Endometrial microvascular endothelial cells (primary cell): ENCODE measurements at regions not wholly inside any gene's neighbourhood (a gene's known extent, or its start where the extent isn't known, plus 50 kb on each side); places are given as distances from the start of the nearest gene placed in this dataset.

Experiments
- in situ Hi-C: cut with HindIII; loops from 2 replicates; pipeline ENCODE4 v1.10.0; 2017; ENCODE audit warnings: low sequenced_read_pairs, low pct_unique_long_range_greater_than_20kb; ENCODE audit errors: inconsistent ontology term

DNA sequence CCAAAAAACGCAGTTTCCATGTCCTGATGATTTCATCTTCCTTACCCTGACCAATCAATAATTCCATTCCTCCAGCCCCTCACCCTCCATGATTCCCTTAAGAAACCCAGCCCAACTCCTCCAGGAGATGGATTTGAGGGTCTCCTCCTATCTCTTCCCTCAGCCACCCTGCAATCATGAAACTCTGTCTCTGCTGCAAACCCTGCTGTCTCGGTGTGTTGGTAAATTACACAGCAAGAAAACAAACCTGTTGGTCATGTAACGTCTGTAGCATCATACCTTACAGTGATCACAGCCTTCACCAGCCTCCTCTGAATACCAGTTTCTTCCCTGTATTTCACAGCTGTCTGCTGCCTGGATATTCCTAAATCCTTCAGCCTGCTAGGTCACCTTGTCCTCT lies 300.7 kb upstream of the NEBL start:
- in situ Hi-C loops = no loop called here

DNA sequence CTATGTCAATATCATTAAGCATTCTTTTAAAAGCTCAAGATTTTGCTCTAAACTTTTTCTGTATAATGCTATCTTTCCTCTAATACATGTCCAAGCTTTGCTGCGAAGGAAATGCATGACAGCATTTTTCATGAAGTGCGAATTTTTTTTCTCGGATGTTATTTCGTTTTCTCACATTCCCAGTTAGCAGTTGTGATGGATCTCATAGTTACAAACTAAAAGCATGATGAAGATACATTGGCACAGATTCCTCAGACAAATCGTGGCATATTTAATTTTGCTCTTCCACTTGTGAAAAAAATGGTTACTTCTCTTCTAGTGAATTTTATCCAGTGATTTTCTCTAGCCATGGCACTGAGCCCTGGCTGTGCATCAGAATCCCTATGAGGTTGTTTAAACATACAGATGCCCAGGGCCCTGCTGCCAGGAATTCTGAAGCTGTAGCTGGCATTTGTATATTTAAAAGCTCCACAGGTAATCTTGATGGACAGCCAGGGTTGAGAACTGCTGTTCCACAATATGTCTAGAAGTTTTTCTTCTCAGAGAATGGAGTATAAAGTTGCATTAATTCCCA lies 299.8 kb upstream of the NEBL start:
- in situ Hi-C loops = no loop called here

DNA sequence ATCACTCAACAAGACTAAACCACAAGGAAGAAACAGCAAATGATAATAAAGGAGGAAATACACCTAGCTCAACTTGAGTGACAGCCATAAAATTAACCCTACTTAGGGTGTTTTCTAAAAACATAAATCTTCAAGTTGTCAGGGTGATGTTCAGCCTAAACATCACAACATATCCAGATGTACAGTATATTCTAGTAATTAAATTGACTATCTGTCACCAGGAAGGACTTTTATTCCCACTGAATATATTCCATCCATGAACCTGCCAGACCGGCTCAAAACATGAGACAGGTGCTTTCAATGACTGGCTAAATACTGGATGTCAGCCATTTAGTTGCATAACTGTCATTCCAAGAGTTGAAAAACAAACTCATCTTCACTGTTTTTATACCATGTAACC lies 298.1 kb upstream of the NEBL start:
- in situ Hi-C loops = no loop called here

DNA sequence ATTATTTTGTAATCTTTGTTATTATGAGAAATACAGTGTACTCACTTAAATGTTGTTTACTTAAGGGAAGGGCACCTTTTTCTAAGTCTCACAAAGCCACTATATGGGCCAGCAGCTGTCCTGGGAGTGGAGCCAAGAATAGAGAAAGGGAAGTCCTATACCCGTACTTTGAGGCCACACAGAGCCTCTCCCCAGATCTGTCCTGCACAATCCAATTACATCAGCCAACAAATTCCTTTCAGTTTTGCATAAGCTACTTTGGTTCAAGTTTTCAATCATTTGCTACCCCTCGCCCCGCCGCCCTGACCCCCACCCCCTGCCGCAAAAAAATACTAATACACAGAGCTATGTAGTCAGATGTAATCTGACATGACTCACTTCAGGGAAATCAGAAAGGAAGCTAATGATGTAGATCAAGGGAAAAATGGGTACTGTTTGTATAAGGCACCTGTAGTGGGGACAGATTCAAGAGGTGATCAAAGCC lies 297.4 kb upstream of the NEBL start:
- in situ Hi-C loops = no loop called here

DNA sequence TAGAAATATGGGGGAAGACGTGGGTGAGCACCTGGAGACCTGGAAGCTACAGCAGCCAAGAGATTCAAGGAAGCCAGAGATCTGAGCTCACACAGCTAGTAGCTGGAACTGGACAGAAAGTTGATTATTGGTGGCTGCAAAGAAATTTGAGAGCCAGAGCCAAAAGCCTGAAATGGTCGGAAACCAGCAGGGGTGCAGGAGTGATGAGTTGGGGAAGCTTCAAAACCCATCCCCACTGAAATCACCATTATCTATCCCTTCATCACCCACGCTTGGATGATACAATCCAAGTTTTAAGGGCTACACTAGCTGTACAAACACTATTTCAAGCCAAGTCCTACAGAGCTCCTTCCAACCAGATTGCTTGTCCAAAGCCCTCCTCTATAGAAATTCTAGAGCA lies 296.1 kb upstream of the NEBL start:
- in situ Hi-C loops = no loop called here

DNA sequence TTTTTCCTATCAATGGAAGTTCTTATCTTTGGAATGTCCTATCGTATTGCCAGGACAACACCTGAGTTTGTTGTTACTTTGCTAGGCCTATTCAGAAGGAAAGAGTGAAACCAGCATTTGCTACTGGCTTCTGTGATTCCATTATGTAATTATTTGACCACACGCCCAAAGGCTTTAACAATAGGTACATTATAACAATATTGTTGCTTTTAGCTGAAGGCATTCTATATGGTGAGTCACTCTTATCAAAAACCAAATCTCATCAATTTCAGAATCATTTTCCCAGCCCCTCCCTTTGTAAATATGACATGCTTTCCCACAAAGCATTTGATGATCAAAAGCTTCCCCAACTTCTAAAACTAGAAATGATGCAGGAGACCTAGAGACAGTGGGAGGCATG lies 294.4 kb upstream of the NEBL start:
- in situ Hi-C loops = no loop called here

DNA sequence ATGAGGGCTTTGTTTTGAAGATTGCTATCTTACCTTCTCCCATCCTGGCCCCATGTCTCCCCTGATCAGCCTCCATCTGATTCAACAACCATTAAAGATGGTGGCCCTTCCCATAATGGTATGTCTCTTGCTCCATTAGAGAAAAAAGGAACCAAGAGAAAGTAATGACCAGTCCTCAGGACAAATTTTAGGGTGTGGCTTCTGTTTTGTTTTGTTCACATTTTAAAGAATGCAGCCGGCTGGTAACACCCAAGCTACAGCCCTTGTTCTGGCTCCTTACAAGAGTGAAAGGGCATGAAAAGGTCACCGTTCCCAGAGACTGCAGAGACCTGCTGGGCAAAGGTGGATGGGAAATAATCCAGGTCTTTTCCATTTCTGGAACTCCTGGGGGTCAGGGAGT lies 287.9 kb upstream of the NEBL start:
- in situ Hi-C loops = no loop called here

DNA sequence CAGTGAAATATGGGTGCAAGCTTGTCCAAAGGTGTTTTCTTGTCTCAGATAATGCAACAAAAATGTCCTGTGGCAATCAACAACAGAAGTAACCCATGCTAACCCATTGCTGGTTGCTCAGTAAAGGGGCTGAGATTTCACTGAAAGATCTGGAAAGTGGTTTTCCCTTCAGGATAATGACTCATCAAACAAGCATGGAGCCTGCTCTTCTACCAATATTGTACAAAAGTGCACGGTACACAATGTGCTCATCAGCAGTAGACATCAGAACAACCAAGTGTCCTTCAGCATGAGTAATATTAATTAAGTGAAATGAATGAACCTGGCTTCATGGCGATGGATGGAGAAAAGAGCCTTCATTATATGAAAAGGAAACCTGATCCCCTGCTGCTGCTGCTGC lies 287.1 kb upstream of the NEBL start:
- in situ Hi-C loops = no loop called here

DNA sequence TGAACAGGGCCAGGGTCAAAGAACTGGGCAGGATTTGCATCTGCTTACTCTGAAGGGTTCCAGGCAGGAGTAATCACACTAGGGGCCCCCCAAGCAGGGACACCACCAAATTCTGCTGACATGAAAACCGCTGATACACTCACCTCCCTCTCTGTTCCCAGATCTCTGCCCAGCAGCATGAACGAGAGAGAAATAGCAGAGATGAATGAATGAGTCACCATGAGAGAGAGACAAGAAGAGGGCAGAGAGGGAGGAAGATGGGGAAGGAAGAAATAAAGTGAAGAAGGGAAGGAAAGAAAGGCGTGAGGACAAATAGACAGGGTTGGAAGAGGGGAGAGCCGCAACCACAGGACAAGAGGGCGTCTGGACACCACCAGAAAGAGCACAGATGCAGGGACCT lies 285.9 kb upstream of the NEBL start:
- in situ Hi-C loops = no loop called here

DNA sequence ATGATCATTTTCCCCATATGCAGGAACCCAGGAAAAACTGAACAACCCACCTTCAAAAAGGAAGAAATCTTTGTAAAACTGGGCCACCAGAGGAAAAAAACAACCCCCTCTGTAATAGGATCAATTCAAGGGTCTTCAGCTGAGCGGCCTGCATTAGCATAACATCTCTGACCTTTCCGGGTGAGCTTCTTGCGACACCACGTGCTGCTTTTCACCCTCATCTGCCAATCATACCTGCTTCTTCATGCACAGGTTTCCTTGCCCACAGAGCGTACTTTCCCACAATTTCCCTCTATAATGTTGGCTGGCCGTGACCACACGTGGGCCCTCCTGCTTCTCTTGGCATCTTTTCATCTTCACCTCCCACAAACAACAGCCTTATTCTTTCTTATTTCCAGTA lies 284.3 kb upstream of the NEBL start:
- in situ Hi-C loops = no loop called here

DNA sequence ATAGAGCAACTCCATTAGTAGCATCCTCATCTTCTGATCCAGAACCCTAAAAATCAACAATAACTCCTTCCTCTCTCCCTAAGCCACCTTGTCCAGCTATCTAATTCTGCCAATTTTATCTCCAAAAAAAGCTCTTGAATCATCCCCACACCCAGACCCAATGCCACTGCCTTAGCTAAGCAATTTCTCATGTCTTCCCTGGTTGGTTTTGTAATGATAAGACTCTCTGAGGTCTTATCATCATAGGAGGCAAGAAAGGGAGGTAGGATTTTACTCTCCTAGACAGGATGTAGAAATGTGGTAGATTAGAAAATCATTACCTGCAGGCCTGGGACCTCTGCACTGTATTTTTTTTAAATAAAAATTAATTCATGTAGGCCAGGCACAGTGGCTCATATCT lies 283.5 kb upstream of the NEBL start:
- in situ Hi-C loops = no loop called here

DNA sequence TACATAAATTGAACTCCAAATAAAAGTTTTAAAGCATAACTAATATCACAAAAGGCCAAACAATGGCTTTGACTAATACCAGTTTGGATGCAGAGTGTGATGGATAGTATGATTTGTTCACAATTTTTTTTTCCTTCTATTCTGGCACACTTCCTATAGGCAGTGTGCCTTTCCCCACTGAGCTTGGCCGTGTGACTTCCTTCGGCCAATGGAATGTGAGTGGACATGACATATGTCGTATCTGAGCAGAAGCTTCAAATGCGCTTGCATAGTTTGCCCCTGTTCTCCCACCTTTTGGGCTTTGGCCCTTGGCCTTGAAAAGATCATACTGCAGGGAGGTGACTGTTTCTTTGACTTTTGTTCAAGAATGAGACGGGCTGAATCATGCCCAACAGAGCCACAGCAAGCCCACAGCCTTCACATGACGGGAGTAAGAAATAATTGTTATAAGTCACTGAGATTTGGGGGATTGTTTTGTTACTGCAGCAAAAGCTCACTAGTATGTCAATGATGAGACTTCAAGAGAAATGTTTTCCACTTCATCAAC lies 279.9 kb upstream of the NEBL start:
- in situ Hi-C loops = no loop called here

DNA sequence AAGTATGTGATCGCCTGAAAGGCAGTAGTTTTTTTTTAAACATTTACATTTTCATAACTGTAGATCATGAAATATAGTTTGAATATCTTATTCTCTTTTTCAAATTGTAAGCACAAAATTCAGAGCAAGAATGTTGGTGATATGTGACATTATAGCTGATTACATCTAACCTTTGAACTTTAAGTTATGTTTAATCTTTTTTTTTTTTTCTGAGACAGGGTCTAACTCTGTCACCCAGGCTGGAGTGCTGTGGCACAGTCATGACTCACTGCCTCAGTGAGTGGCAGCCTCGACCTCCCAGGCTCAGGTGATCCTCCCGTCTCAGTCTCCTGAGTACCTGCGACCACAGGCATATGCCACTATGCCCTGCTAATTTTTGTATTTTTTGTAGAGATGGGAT lies 278.7 kb upstream of the NEBL start:
- in situ Hi-C loops = no loop called here

DNA sequence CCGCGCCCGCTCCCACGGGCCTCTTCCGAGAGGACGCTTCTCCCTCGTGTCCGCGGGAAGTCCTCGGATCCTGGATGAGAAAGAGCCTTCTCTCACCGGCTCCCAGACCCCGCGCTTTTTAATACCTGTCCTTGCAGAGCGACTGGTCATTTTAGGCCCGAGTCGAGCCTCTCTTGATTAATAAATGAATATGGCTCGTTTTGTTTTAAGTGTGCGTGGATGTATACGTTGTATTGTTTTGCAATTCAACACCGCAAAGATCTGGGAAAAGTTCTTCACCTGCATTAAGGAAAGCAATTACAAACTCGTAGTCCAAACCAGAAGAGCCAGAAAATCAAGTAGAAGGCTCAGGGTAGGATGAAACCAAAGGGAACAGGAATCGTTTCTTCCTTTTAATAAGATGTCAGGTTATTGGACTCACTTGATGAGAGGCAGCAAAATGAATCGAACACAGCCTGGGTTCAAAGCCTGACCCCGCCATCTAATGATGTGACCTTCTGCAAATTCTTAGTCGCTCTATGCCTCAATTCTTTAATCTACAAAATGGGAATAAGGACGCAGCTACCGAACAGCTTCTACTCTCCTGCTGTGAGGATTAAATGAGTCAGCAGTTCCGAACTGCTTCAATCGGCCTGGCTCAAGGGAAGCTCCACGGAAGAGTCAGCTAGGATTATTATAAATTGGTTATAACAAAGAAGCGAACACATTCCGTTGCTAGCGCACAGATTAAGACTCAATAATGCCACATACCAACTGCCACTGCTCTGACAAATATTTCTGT lies 277.8 kb upstream of the NEBL start:
- in situ Hi-C loops = no loop called here

DNA sequence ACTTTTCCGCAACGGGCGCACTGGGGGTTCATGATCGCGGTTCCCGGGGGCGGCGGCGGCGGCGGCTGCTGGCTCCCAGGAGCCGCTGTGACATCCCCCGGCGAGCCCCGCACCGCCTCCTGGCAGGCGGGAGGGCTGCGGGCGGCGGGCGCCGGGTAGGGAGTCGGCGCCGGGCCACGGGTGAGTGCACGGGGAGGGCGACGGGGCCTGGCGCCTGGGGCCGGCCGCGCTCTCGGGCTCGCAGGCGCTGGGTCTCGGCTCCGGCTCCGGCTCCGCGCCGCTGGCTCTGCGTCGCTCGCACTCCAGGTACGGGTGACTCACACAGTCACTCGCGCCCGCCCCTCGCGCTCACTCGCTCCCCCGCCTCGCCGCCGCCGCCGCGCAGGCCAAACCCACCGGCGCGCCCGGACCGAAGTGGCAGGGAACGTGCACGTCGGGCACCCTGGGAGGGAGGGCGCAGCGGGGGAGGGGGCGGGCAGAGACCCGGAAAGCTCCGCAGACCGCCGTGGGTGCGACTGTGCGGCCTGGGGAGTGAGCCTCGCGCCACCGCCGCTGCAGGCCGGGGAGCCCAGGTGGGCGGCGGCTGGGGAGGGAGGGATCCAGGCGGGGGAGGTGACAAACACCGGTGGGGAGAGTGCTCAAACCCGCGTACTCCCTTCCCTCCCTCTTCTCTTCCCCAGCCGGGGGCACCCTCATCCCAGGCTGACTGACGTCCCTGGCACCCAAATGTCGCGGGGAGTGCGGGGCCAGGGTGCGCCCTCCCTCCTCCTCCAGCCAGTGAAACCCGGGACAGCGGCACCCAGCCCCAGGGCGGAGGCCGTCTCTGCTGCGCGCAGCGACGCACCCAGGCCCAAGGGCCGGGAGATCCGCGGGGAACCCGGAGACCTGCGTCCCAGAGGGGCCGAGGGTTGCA lies 276.9 kb upstream of the NEBL start:
- in situ Hi-C loops = no loop called here

DNA sequence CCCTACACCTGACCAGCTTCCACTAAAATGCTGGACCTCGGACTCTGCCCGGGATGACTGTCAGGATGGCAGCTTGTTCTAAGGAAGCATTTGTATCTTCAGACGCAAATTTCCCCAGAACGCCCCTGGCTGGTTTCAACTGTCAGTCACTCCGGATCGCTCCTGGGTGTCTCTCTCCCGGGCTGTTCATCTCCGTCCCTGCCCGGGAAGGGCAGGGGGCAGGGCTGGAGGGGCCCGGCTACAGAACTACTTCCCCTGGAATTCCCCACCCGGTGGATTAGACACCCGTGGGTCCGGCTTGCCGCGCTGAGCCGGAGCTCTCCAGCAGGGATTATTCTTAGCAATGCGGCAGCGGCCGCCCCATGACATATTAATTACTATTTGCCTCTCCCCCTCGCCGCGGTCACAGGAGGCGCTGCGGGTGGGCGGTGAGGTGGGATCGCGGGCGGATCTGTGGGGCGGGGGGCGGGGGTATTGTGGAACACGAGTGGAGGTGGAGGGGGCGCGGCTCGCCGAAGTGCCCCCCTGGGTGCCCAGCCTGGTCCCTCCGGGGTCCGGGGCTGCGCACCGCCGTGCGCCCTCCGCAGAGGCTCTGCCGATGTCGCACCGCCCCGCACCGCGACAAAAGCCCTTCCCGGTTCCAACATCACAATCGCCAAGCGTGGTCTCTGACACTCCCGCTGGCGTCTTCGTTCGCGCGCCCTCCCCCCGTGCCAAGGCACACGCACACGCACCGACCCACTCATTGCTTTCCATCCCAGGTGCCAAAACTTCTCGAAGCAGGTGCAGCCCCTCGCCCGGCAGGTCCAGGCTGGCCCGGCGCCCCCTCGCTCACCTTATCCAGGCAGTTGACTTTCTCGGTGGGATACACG lies 276.1 kb upstream of the NEBL start:
- in situ Hi-C loops = no loop called here

DNA sequence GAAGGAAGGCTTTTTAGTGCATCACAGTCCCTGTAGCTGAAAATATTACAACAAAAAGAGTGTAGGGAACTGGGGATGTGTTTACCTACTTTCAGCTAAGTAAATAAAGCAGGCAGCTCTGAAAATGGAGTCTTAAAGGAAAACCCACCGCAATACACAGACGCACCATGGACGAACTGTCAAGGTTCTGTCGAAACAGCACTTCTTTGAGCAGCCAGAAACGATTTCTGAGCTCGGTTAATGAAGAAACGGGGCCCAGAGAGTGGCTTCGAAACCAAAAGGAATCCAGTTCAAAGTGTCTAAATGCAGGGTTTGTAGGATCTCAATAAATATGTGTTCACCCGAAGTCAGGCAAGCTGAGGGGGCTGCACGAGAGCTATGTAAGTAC lies 275.4 kb upstream of the NEBL start:
- in situ Hi-C loops = no loop called here

DNA sequence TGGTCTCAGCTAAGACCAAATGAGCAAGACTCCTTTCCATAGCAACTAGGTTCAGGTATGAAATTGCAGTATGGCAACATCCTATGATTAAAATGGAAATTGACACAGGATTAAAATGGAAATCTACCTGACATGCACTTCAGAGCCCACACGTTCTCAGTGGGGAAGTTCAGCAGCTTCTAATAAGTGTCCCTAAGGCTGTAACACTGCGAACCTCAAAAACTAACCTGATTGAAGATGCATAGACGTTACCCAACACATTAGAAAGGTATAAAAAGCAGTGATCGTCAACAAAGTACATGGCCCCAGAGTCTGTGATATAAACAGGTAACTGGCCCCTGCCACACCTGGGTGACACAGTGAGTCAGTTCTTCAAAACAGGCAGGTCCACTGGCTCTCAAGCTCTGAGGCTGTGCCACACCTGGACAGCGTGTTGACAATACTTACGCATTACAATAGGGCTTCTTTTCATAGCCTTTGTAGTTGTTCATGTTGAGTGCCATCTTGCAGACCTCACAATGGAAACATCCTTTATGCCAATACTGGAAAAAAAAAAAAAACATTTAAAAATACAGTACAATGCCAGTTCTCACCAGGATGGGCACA lies 274.9 kb upstream of the NEBL start:
- in situ Hi-C loops = no loop called here
